Mammary epithelial cell (primary cell): ENCODE measurements at regions not wholly inside any gene's neighbourhood (a gene's known extent, or its start where the extent isn't known, plus 50 kb on each side); places are given as distances from the start of the nearest gene placed in this dataset.

Experiments
- EZH2 ChIP-seq: IDR thresholded peaks from 2 replicates; pipeline ENCODE4 v1.6.1; 2012; ENCODE audit warnings: low read length, inconsistent platforms, borderline replicate concordance
- TF ChIP-seq, protein P1 (sequence below), 2 donors: IDR thresholded peaks in 1 of 2; conservative IDR thresholded peaks in 1 of 2; 2 replicates each; pipeline ENCODE4 v1.5.1; 2011 to 2012; ENCODE audit warnings: inconsistent platforms in 2 of 2, low read length in 2 of 2, mild to moderate bottlenecking in 2 of 2, control low read depth in 1 of 2, low read depth in 1 of 2; ENCODE audit not compliant: insufficient read depth in 1 of 2; ENCODE audit errors: extremely low read depth in 1 of 2

DNA sequence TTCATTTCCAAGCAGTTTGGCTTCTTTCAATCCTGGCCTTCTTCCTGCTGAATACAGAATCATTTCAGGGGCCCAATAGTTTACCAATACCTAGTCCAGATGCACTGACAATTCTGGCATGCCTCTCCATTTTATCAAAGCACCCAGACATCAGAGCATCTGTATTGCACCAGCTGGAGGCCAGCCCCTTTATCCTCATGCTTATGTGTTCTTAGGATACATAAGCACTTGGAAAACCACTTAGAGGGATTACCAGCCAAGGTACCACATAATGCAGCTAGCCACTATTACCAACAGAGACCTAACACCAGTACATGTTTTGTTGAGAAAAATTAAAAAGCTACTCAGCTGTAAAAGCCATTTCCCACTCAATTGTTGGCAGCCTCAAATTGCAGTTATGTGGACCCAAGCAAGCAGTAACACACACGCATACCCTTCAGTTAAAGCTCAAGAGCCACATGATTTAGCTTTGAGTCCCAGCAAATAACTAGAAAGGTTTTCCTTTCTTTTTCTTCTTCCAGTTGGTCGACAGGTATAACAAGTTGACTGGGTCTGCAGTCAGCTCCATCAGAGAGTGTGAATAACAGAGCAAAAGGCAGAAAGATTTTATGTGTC, 263.8 kb downstream of the DIO2 start:
- TF ChIP-seq, protein P1, sequence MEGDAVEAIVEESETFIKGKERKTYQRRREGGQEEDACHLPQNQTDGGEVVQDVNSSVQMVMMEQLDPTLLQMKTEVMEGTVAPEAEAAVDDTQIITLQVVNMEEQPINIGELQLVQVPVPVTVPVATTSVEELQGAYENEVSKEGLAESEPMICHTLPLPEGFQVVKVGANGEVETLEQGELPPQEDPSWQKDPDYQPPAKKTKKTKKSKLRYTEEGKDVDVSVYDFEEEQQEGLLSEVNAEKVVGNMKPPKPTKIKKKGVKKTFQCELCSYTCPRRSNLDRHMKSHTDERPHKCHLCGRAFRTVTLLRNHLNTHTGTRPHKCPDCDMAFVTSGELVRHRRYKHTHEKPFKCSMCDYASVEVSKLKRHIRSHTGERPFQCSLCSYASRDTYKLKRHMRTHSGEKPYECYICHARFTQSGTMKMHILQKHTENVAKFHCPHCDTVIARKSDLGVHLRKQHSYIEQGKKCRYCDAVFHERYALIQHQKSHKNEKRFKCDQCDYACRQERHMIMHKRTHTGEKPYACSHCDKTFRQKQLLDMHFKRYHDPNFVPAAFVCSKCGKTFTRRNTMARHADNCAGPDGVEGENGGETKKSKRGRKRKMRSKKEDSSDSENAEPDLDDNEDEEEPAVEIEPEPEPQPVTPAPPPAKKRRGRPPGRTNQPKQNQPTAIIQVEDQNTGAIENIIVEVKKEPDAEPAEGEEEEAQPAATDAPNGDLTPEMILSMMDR (conservative IDR thresholded peaks at IDR 0.05 in 1 of 2, IDR thresholded peaks at IDR 0.05 in 1 of 2; ENCODE audit: extremely low read depth in 1 of 2, insufficient read depth in 1 of 2, low read depth in 1 of 2, low read length in 2 of 2): no peak
- TF ChIP-seq EZH2: no peak
